OCI-LY1 (cell line): ENCODE measurements at regions not wholly inside any gene's neighbourhood (a gene's known extent, or its start where the extent isn't known, plus 50 kb on each side); places are given as distances from the start of the nearest gene placed in this dataset.

Source experiments
- H2AFZ ChIP-seq: fragments of 200-600 bp; sonication (generic), shearing (Covaris generic); 2 replicates; pipeline ENCODE4 v1.6.0; 2014; ENCODE audit warnings: antibody characterized with exemption, mild to moderate bottlenecking, low read length
- H3F3A ChIP-seq: fragments of 200-600 bp; sonication (generic), shearing (Covaris generic); 2 replicates; pipeline ENCODE4 v1.6.0; 2014; ENCODE audit warnings: mild to moderate bottlenecking, antibody characterized with exemption, low read length, moderate library complexity; ENCODE audit not compliant: insufficient read depth
- H3K27ac ChIP-seq: fragments of 200-600 bp; sonication (generic); 2 replicates; pipeline ENCODE4 v1.5.1; 2014; ENCODE audit warnings: low read length, mixed run types, mild to moderate bottlenecking, low read depth; ENCODE audit not compliant: poor library complexity, severe bottlenecking
- H3K27me3 ChIP-seq: fragments of 200-600 bp; sonication (generic); 2 replicates; pipeline ENCODE4 v1.6.0; 2014; ENCODE audit warnings: antibody characterized with exemption, mild to moderate bottlenecking, low read length, moderate library complexity; ENCODE audit not compliant: insufficient read depth
- H3K36me3 ChIP-seq: fragments of 200-600 bp; sonication (generic); 2 replicates; pipeline ENCODE4 v1.6.1; 2014; ENCODE audit warnings: mild to moderate bottlenecking, antibody characterized with exemption, low read length, moderate library complexity, mixed read lengths; ENCODE audit not compliant: insufficient read depth
- H3K4me1 ChIP-seq: fragments of 200-600 bp; sonication (generic); 2 replicates; pipeline ENCODE4 v1.5.1; 2014; ENCODE audit warnings: mild to moderate bottlenecking, low read length, moderate library complexity; ENCODE audit not compliant: insufficient read depth, severe bottlenecking
- H3K4me2 ChIP-seq: fragments of 200-600 bp; sonication (generic), shearing (Covaris generic); 2 replicates; pipeline ENCODE4 v1.6.1; 2014; ENCODE audit warnings: low read length
- H3K4me3 ChIP-seq: fragments of 200-600 bp; sonication (generic); 2 replicates; pipeline ENCODE4 v1.5.1; 2014; ENCODE audit warnings: low read length, low read depth, mild to moderate bottlenecking, mixed read lengths; ENCODE audit not compliant: poor library complexity, severe bottlenecking
- H3K79me2 ChIP-seq: fragments of 200-600 bp; shearing (Covaris generic); 2 replicates; pipeline ENCODE4 v1.6.1; 2016; ENCODE audit warnings: mixed run types, low read length, mixed read lengths; ENCODE audit not compliant: insufficient read depth
- H3K9ac ChIP-seq: fragments of 200-600 bp; sonication (generic), shearing (Covaris generic); 2 replicates; pipeline ENCODE4 v1.6.1; 2014; ENCODE audit warnings: mild to moderate bottlenecking, low read length, mixed read lengths
- H3K9me2 ChIP-seq: fragments of 200-600 bp; sonication (generic), shearing (Covaris generic); 2 replicates; pipeline ENCODE4 v1.6.1; 2014; ENCODE audit warnings: low read depth, mild to moderate bottlenecking, low read length, mixed read lengths
- H3K9me3 ChIP-seq: fragments of 200-600 bp; shearing (Covaris generic); 2 replicates; pipeline ENCODE4 v1.6.1; 2014; ENCODE audit warnings: low read length, mixed read lengths
- H4K20me1 ChIP-seq: fragments of 200-600 bp; sonication (generic), shearing (Covaris generic); 2 replicates; pipeline ENCODE4 v1.6.0; 2016; ENCODE audit warnings: mild to moderate bottlenecking, low read length; ENCODE audit not compliant: insufficient read depth
- EZH2 ChIP-seq: fragments of 200-600 bp; sonication (generic), shearing (Covaris generic); IDR thresholded peaks from 2 replicates; pipeline ENCODE4 v1.8.0; 2017; ENCODE audit warnings: borderline replicate concordance, mixed run types, mild to moderate bottlenecking, antibody characterized with exemption, low read length, moderate library complexity, mixed read lengths
- TF ChIP-seq, protein P1 (sequence below): fragments of 200-600 bp; sonication (generic), shearing (Covaris generic); IDR thresholded peaks from 2 replicates; pipeline ENCODE4 v1.5.1; 2017; ENCODE audit warnings: mild to moderate bottlenecking, antibody characterized with exemption, low read length, moderate library complexity, mixed read lengths

- Histone ChIP-seq H3F3A (no peaks in the 10 kb centered on the region), H4K20me1 (no peaks in the 10 kb centered on the region), H3K27me3 (no peaks in the 10 kb centered on the region), H3K9me2 (no peaks in the 10 kb centered on the region), H3K27ac (no peak overlapping the region), H3K4me1 (no peaks in the 10 kb centered on the region), H3K36me3 (no peaks in the 10 kb centered on the region), H3K9ac (no peak overlapping the region), H2AFZ (no peak overlapping the region), H3K4me3 (no peak overlapping the region), H3K4me2 (no peak overlapping the region), H3K9me3 (no peaks in the 10 kb centered on the region), H3K79me2 (no peaks in the 10 kb centered on the region)
- TF ChIP-seq, protein P1, sequence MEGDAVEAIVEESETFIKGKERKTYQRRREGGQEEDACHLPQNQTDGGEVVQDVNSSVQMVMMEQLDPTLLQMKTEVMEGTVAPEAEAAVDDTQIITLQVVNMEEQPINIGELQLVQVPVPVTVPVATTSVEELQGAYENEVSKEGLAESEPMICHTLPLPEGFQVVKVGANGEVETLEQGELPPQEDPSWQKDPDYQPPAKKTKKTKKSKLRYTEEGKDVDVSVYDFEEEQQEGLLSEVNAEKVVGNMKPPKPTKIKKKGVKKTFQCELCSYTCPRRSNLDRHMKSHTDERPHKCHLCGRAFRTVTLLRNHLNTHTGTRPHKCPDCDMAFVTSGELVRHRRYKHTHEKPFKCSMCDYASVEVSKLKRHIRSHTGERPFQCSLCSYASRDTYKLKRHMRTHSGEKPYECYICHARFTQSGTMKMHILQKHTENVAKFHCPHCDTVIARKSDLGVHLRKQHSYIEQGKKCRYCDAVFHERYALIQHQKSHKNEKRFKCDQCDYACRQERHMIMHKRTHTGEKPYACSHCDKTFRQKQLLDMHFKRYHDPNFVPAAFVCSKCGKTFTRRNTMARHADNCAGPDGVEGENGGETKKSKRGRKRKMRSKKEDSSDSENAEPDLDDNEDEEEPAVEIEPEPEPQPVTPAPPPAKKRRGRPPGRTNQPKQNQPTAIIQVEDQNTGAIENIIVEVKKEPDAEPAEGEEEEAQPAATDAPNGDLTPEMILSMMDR: no peak
- TF ChIP-seq EZH2: no peak
Measured at GRCh38 chr1:219542828-219543518, 69.9 kb downstream of the ZC3H11B start.

DNA sequence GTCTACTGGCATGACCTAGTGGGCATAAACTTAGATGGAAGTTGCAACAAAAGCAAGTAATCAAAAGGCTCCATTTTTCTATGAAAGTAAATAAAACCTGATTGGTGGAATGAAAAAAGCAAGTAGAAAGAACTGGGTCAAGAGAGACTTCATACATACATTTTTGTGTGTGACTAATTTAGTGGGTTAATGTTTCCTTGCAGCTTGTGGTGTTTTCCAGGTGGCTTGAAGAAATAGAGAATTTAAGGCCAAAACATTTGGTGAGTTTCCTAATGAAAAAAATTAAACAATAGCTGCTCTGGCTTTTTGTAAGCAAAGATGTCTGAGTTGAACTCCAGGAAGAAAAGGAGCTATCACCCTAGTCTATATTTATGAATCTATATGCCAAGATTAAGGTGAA, 71.0 kb downstream of the ZC3H11B start:
- H2AFZ ChIP-seq: no peak overlapping the region
- H3K4me1 ChIP-seq: no peaks in the 10 kb centered on the region
- H3K36me3 ChIP-seq: no peaks in the 10 kb centered on the region
- no peaks in the 10 kb centered on the region for H3F3A ChIP-seq
- TF ChIP-seq, protein P1: no peak
- no peak for TF ChIP-seq EZH2
- H3K9ac ChIP-seq: no peak overlapping the region
- H3K4me3 ChIP-seq: no peak overlapping the region
- H3K79me2 ChIP-seq: no peaks in the 10 kb centered on the region
- H4K20me1 ChIP-seq: no peaks in the 10 kb centered on the region
- no peak overlapping the region for H3K27ac ChIP-seq
- H3K9me2 ChIP-seq: no peaks in the 10 kb centered on the region
- H3K9me3 ChIP-seq: no peaks in the 10 kb centered on the region
- no peak overlapping the region for H3K4me2 ChIP-seq
- H3K27me3 ChIP-seq: no peaks in the 10 kb centered on the region

DNA sequence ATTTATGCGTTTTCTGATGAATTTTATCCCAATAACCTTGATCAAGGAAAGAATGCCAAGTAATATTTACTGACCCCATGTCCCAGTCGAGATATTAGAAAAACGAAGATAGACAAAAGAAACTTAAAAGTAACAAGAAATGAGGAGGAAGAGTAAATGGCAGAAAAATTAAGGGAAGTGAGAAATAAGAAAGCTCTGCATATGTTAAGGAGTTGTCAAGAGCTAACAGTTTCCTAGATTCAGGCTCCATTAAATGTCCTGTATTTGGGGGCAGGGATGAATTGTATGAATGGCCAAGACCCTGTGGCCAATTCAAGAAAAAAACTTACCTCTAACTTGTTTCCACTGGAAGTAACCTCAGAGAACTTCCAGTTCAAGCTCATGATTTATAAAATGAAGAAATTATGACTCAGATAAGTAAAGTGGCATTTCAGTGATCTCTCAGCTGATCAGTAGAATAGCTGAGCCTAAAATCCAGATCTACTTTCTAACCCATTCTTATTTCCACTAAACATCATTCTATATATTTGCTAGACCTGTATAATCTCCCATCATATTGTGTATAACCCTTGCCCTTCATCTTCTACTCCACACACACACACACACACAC, 73.2 kb downstream of the ZC3H11B start:
- Histone ChIP-seq H3K4me3 (no peak overlapping the region), H2AFZ (no peak overlapping the region), H3K9me2 (no peaks in the 10 kb centered on the region), H3K36me3 (no peaks in the 10 kb centered on the region), H3K27me3 (no peaks in the 10 kb centered on the region), H3K9me3 (no peaks in the 10 kb centered on the region), H3K27ac (no peak overlapping the region), H3K9ac (no peak overlapping the region), H3F3A (no peaks in the 10 kb centered on the region), H3K4me2 (no peak overlapping the region), H3K4me1 (no peaks in the 10 kb centered on the region), H4K20me1 (no peaks in the 10 kb centered on the region), H3K79me2 (no peaks in the 10 kb centered on the region)
- no peak for TF ChIP-seq EZH2
- TF ChIP-seq, protein P1: no peak
